HEK293 (cell line): ENCODE measurements at regions not wholly inside any gene's neighbourhood (a gene's known extent, or its start where the extent isn't known, plus 50 kb on each side); places are given as distances from the start of the nearest gene placed in this dataset.
"Not testable (repeated sequence)": the region's sequence is repeated elsewhere in the genome, so short reads cannot be mapped to it uniquely, and the experiment has no call there.

Experiments
- CTCF ChIP-seq: fragments of 450-650 bp; formaldehyde crosslinking; IDR thresholded peaks from 2 replicates; pipeline ENCODE4 v1.5.1; 2016; ENCODE audit warnings: missing biosample characterization, missing genetic modification characterization
- PATZ1 ChIP-seq: fragments of 450-650 bp; formaldehyde crosslinking; IDR thresholded peaks from 2 replicates; pipeline ENCODE4 v1.5.1; 2016; ENCODE audit warnings: missing biosample characterization, missing genetic modification characterization
- PRDM10 ChIP-seq: fragments of 450-650 bp; formaldehyde crosslinking; IDR thresholded peaks from 2 replicates; pipeline ENCODE4 v1.5.1; 2016; ENCODE audit warnings: missing biosample characterization, missing genetic modification characterization
- YY1 ChIP-seq: fragments of 450-650 bp; formaldehyde crosslinking; IDR thresholded peaks from 2 replicates; pipeline ENCODE4 v1.5.1; 2018; ENCODE audit warnings: missing biosample characterization, missing genetic modification characterization
- ZBTB44 ChIP-seq: fragments of 450-650 bp; IDR thresholded peaks from 2 replicates; pipeline ENCODE4 v1.5.1; 2018; ENCODE audit warnings: missing biosample characterization, mild to moderate bottlenecking, missing genetic modification characterization
- ZBTB49 ChIP-seq: fragments of 450-650 bp; formaldehyde crosslinking; IDR thresholded peaks from 2 replicates; pipeline ENCODE4 v1.5.1; 2016; ENCODE audit warnings: missing biosample characterization, missing genetic modification characterization, low read depth
- ZNF10 ChIP-seq: fragments of 450-650 bp; formaldehyde crosslinking; IDR thresholded peaks from 2 replicates; pipeline ENCODE4 v1.5.1; 2017; ENCODE audit warnings: missing biosample characterization, missing genetic modification characterization
- ZNF133 ChIP-seq: fragments of 450-650 bp; formaldehyde crosslinking; IDR thresholded peaks from 2 replicates; pipeline ENCODE4 v1.5.1; 2016; ENCODE audit warnings: missing biosample characterization, missing genetic modification characterization
- ZNF311 ChIP-seq: fragments of 450-650 bp; formaldehyde crosslinking; IDR thresholded peaks from 2 replicates; pipeline ENCODE4 v1.5.1; 2017; ENCODE audit warnings: missing biosample characterization, missing genetic modification characterization, borderline replicate concordance
- ZNF391 ChIP-seq: fragments of 450-650 bp; formaldehyde crosslinking; IDR thresholded peaks from 2 replicates; pipeline ENCODE4 v1.5.1; 2016; ENCODE audit warnings: low read depth, missing biosample characterization, missing genetic modification characterization, borderline replicate concordance
- ZNF610 ChIP-seq: fragments of 450-650 bp; formaldehyde crosslinking; IDR thresholded peaks from 2 replicates; pipeline ENCODE4 v1.5.1; 2016; ENCODE audit warnings: missing biosample characterization, missing genetic modification characterization, borderline replicate concordance
- ZNF76 ChIP-seq: fragments of 450-650 bp; formaldehyde crosslinking; IDR thresholded peaks from 2 replicates; pipeline ENCODE4; 2016; ENCODE audit warnings: low read depth, missing biosample characterization, missing genetic modification characterization, borderline replicate concordance
- ZNF776 ChIP-seq: fragments of 450-650 bp; formaldehyde crosslinking; IDR thresholded peaks from 2 replicates; pipeline ENCODE4 v1.5.0; 2017; ENCODE audit warnings: missing biosample characterization, missing genetic modification characterization, borderline replicate concordance

GRCh38 chr10:20531241-20531883 is 365.7 kb downstream of the NEBL start:
- not testable (repeated sequence) for TF ChIP-seq ZNF610 (tag by site-specific recombination); ZBTB49 (tag by site-specific recombination); ZNF133 (tag by site-specific recombination); CTCF (tag by site-specific recombination); ZNF76 (tag by site-specific recombination); YY1 (tag by site-specific recombination); ZNF391; PATZ1 (tag by site-specific recombination); PRDM10 (tag by site-specific recombination); ZNF776 (tag by site-specific recombination); ZBTB44 (tag by site-specific recombination); ZNF311 (tag by site-specific recombination); ZNF10
